Fibroblast of lung (primary cell): ENCODE measurements at regions not wholly inside any gene's neighbourhood (a gene's known extent, or its start where the extent isn't known, plus 50 kb on each side); places are given as distances from the start of the nearest gene placed in this dataset.

ENCODE experiments used
- DNase-seq, 2 donors: peaks; one replicate each; pipeline versions ENCODE4 v3.0.0 to v3.0.0-alpha.2; 2010; ENCODE audit warnings: low read depth in 2 of 2
- H2AFZ ChIP-seq: 2 replicates; pipeline ENCODE4 v1.5.1; 2012; ENCODE audit warnings: low read length, control low read depth, inconsistent platforms
- H3K27ac ChIP-seq: 2 replicates; pipeline ENCODE4 v1.5.1; 2011; ENCODE audit warnings: low read length, control low read depth; ENCODE audit not compliant: insufficient read depth
- H3K27me3 ChIP-seq: 2 replicates; pipeline ENCODE4 v1.5.1; 2011; ENCODE audit warnings: mild to moderate bottlenecking, low read length; ENCODE audit not compliant: control insufficient read depth, insufficient read depth
- H3K36me3 ChIP-seq: 2 replicates; pipeline ENCODE4 v1.5.1; 2011; ENCODE audit warnings: low read length; ENCODE audit not compliant: control insufficient read depth, insufficient read depth
- H3K4me1 ChIP-seq: 2 replicates; pipeline ENCODE4 v1.5.1; 2011; ENCODE audit warnings: low read length; ENCODE audit not compliant: control insufficient read depth, insufficient read depth; ENCODE audit errors: extremely low read depth
- H3K4me2 ChIP-seq: 2 replicates; pipeline ENCODE4 v1.5.1; 2011; ENCODE audit warnings: low read length, control low read depth; ENCODE audit not compliant: insufficient read depth; ENCODE audit errors: extremely low read depth
- H3K4me3 ChIP-seq, 4 experiments: fragments of 200-600 bp in 1 of 4; sonication (generic) in 1 of 4; replicated peaks in 1 of 4; 2 replicates each; pipeline ENCODE4 v1.5.1; 2011 to 2016; ENCODE audit warnings: low read length in 4 of 4, low read depth in 3 of 4, mild to moderate bottlenecking in 3 of 4, control low read depth in 2 of 4, inconsistent platforms in 1 of 4, mixed read lengths in 1 of 4; ENCODE audit not compliant: insufficient read depth in 1 of 4; ENCODE audit errors: control extremely low read depth in 1 of 4
- H3K79me2 ChIP-seq: 2 replicates; pipeline ENCODE4 v1.5.1; 2012; ENCODE audit warnings: mild to moderate bottlenecking, low read length, inconsistent platforms; ENCODE audit not compliant: control insufficient read depth, insufficient read depth
- H3K9ac ChIP-seq: 2 replicates; pipeline ENCODE4 v1.5.1; 2011; ENCODE audit warnings: mild to moderate bottlenecking, low read length, control low read depth; ENCODE audit not compliant: insufficient read depth
- H3K9me3 ChIP-seq: 2 replicates; pipeline ENCODE4 v1.5.1; 2012; ENCODE audit warnings: low read depth, low read length; ENCODE audit not compliant: control insufficient read depth, insufficient read depth
- H4K20me1 ChIP-seq: 2 replicates; pipeline ENCODE4 v1.5.1; 2011; ENCODE audit warnings: low read length; ENCODE audit not compliant: control insufficient read depth, insufficient read depth; ENCODE audit errors: extremely low read depth
- CTCF ChIP-seq, 2 donors: IDR thresholded peaks in 1 of 2; conservative IDR thresholded peaks in 1 of 2; 1 replicate in 1 of 2; 2 replicates in 1 of 2; pipeline ENCODE4 v1.5.1; 2011 to 2012; ENCODE audit warnings: low read length in 2 of 2, control low read depth in 1 of 2, inconsistent platforms in 1 of 2, low read depth in 1 of 2, mild to moderate bottlenecking in 1 of 2
- EZH2 ChIP-seq: IDR thresholded peaks from 2 replicates; pipeline ENCODE4 v1.5.1; 2012; ENCODE audit warnings: low read length, control low read depth, mild to moderate bottlenecking; ENCODE audit errors: missing control alignments

- Histone ChIP-seq H3K9me3 (no peaks in the 10 kb centered on the region), H3K4me3 (no peak overlapping the region), H3K4me2 (no peak overlapping the region), H3K4me1 (peaks cover 21% of the 10 kb centered on the region), H3K27ac (no peak overlapping the region), H3K36me3 (no peaks in the 10 kb centered on the region), H2AFZ (no peak overlapping the region), H3K27me3 (no peaks in the 10 kb centered on the region), H4K20me1 (no peaks in the 10 kb centered on the region), H3K9ac (no peak overlapping the region), H3K79me2 (no peaks in the 10 kb centered on the region)
- peak in 1 of 2 donors; percentile 22 for DNase-seq
- no peak for TF ChIP-seq EZH2
- no peak for TF ChIP-seq CTCF (conservative IDR thresholded peaks at IDR 0.05 in 1 of 2, IDR thresholded peaks at IDR 0.05 in 1 of 2; ENCODE audit: low read depth in 1 of 2, low read length in 2 of 2)
These were observed 85.3 kb upstream of the ARHGAP29 start for GRCh38 chr1:94322696-94323095.

- Histone ChIP-seq H3K9me3 (no peaks in the 10 kb centered on the region), H3K9ac (no peak overlapping the region), H3K27ac (no peak overlapping the region), H3K36me3 (no peaks in the 10 kb centered on the region), H3K4me1 (peaks cover 15% of the 10 kb centered on the region), H3K79me2 (no peaks in the 10 kb centered on the region), H3K4me2 (no peak overlapping the region), H3K27me3 (no peaks in the 10 kb centered on the region), H3K4me3 (no peak overlapping the region), H2AFZ (no peak overlapping the region), H4K20me1 (no peaks in the 10 kb centered on the region)
- DNase-seq: no peak
- TF ChIP-seq EZH2 (no peak), CTCF (conservative IDR thresholded peaks at IDR 0.05 in 1 of 2, IDR thresholded peaks at IDR 0.05 in 1 of 2; ENCODE audit: low read depth in 1 of 2, low read length in 2 of 2) (no peak)
These were observed 84.3 kb upstream of the ARHGAP29 start for GRCh38 chr1:94321662-94322061.

DNA sequence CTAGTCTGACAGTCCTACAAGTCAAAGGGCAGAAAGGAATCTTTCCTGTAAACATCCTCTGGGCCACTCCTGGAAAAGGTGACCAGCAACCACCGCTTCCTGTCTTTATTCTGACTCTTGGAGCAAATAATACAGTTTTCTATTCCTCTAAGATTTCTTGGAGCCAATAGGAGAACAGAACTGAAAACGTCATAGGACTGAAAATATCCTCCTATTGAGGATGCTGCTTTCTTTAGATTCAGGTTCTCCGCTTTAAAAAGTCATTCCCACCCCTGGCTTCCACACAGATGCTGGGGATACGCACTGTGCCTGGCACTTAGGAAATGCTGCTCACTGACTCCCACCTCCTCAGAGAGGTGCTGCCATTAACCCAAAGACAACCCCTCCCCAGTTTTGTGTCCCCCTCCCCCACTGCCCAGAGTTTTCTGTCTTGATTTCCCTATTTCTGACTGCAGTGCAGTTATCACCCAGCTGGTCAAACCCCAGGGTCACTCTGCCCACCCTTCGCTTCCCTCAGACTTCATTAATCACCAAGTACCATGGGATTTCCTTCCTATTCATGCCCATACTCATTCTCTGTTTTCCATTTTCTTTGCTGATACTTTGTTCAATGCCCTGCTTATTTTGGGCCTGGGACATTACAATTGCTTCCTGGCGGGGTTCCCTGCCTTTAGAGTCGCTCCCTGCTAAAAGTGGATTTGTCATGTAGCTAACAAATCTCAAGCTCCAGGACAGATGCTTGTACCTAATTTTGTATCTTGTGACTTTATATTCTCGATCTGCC, 82.1 kb upstream of the ARHGAP29 start:
- H3K9me3 ChIP-seq: no peaks in the 10 kb centered on the region
- TF ChIP-seq EZH2: no peak
- no peak for TF ChIP-seq CTCF (conservative IDR thresholded peaks at IDR 0.05 in 1 of 2, IDR thresholded peaks at IDR 0.05 in 1 of 2; ENCODE audit: low read depth in 1 of 2, low read length in 2 of 2)
- H3K9ac ChIP-seq: no peak overlapping the region
- H3K79me2 ChIP-seq: no peaks in the 10 kb centered on the region
- peaks cover 4% of the 10 kb centered on the region for H3K4me1 ChIP-seq
- no peak for DNase-seq
- no peak overlapping the region for H3K27ac ChIP-seq
- H3K27me3 ChIP-seq: no peaks in the 10 kb centered on the region
- H3K4me3 ChIP-seq: no peak overlapping the region
- no peaks in the 10 kb centered on the region for H4K20me1 ChIP-seq
- H3K4me2 ChIP-seq: no peak overlapping the region
- H3K36me3 ChIP-seq: no peaks in the 10 kb centered on the region
- no peak overlapping the region for H2AFZ ChIP-seq
